ENCODE measurements at regions not wholly inside any gene's neighbourhood (a gene's known extent, or its start where the extent isn't known, plus 50 kb on each side); places are given as distances from the start of the nearest gene placed in this dataset.

- CTCF ChIA-PET, result no interaction called here
- DNase-seq (ENCODE audit: low spot score), result no peak
Observed at GRCh38 chr6:170053966-170054661, 236.8 kb downstream of the DLL1 start.

DNA sequence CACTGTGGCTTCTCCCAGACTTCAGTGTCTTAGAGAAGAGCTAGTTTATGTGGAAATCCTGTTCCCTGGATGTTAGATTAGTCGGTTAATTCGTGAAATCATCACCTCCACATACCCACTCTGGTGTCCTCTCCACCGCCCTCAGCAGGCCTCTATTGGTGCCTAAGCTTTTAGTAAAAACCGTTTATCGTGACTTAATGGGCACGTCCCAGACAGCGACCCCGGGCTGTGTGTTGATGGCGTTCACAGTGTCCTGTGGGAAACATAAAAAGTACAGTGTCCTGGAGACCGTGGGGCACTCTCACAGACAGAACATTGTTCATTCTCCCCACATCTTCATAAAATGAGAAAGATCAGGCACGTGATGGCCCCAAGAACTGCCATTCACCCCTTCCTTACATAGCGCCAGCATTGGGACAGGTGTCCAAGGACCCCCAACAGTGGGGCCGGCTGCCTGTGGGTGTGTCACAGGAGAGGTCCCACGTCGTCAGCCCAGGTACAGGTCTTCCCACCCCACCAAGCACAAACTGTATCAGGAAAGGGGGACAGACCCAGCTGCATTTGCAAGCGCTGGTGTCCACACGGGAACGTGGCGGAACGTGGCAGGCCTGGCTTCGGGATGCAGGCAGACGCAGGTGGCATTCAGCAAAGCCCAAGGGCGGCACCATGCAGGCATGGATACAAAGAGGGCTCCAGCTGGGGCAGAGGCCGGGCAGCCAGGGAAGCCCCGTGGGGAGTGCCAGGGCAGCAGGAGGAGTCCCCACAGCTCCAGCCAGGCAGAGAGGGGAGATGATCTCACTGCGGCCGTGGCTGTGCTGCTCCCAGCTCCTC lies 237.7 kb downstream of the DLL1 start:
- Histone ChIP-seq H3K4me3 (ENCODE audit: low read depth, low read length, poor library complexity, severe bottlenecking) (no peak overlapping the region), H3K27ac (ENCODE audit: low read depth, low read length, poor library complexity, severe bottlenecking) (no peak overlapping the region), H3K36me3 (ENCODE audit: insufficient read depth, low read length, poor library complexity, severe bottlenecking) (no peaks in the 10 kb centered on the region), H3K27me3 (replicated peaks; ENCODE audit: insufficient read depth, low read depth, low read length, poor library complexity) (no peaks in the 10 kb centered on the region), H3K9me3 (ENCODE audit: low read depth, low read length, poor library complexity, severe bottlenecking) (no peaks in the 10 kb centered on the region), H3K4me1 (ENCODE audit: insufficient read depth, low read length, poor library complexity, severe bottlenecking) (no peaks in the 10 kb centered on the region)
- no TSS peak for BruUV-seq (replicated peaks)
- TF ChIP-seq CTCF (conservative IDR thresholded peaks at IDR 0.05; ENCODE audit: low read depth, low read length) (no peak), EZH2 (IDR thresholded peaks at IDR 0.05; ENCODE audit: borderline replicate concordance, low read depth, low read length, poor library complexity, severe bottlenecking) (no peak)
- intact Hi-C loops (cut with micrococcal nuclease; ENCODE audit: unreplicated experiment), result no loop called here
- CTCF ChIA-PET, result no interaction called here
- POLR2A ChIA-PET (ENCODE audit: low non-redundant PET), result no interaction called here
- DNase-seq (ENCODE audit: low spot score), result no peak

More at GRCh38 chr6:170053966-170054661, 236.8 kb downstream of the DLL1 start:
- H3K9me3 ChIP-seq (ENCODE audit: low read depth, low read length, poor library complexity, severe bottlenecking), result no peaks in the 10 kb centered on the region
- no peak overlapping the region for H3K4me3 ChIP-seq (ENCODE audit: low read depth, low read length, poor library complexity, severe bottlenecking)
- no peaks in the 10 kb centered on the region for H3K27me3 ChIP-seq (replicated peaks; ENCODE audit: insufficient read depth, low read depth, low read length, poor library complexity)
- TF ChIP-seq CTCF (conservative IDR thresholded peaks at IDR 0.05; ENCODE audit: low read depth, low read length), result no peak
- TF ChIP-seq EZH2 (IDR thresholded peaks at IDR 0.05; ENCODE audit: borderline replicate concordance, low read depth, low read length, poor library complexity, severe bottlenecking), result no peak
- no peak overlapping the region for H3K27ac ChIP-seq (ENCODE audit: low read depth, low read length, poor library complexity, severe bottlenecking)
- no peaks in the 10 kb centered on the region for H3K36me3 ChIP-seq (ENCODE audit: insufficient read depth, low read length, poor library complexity, severe bottlenecking)
- intact Hi-C loops (cut with micrococcal nuclease; ENCODE audit: unreplicated experiment), result no loop called here
- POLR2A ChIA-PET (ENCODE audit: low non-redundant PET), result no interaction called here
- H3K4me1 ChIP-seq (ENCODE audit: insufficient read depth, low read length, poor library complexity, severe bottlenecking), result no peaks in the 10 kb centered on the region
- no TSS peak for BruUV-seq (replicated peaks)

GRCh38 chr6:170051229-170052172 lies 239.4 kb downstream of the DLL1 start:
- no peak for DNase-seq (ENCODE audit: low spot score)
- CTCF ChIA-PET, result no interaction called here
- no peaks in the 10 kb centered on the region for H3K9me3 ChIP-seq (ENCODE audit: low read depth, low read length, poor library complexity, severe bottlenecking)
- peaks cover 2% of the 10 kb centered on the region for H3K27me3 ChIP-seq (replicated peaks; ENCODE audit: insufficient read depth, low read depth, low read length, poor library complexity)
- POLR2A ChIA-PET (ENCODE audit: low non-redundant PET), result no interaction called here
- BruUV-seq (replicated peaks), result no TSS peak
- H3K36me3 ChIP-seq (ENCODE audit: insufficient read depth, low read length, poor library complexity, severe bottlenecking), result no peaks in the 10 kb centered on the region
- no peaks in the 10 kb centered on the region for H3K4me1 ChIP-seq (ENCODE audit: insufficient read depth, low read length, poor library complexity, severe bottlenecking)
- TF ChIP-seq CTCF (conservative IDR thresholded peaks at IDR 0.05; ENCODE audit: low read depth, low read length) (no peak), EZH2 (IDR thresholded peaks at IDR 0.05; ENCODE audit: borderline replicate concordance, low read depth, low read length, poor library complexity, severe bottlenecking) (no peak)
- no peak overlapping the region for H3K4me3 ChIP-seq (ENCODE audit: low read depth, low read length, poor library complexity, severe bottlenecking)
- no peak overlapping the region for H3K27ac ChIP-seq (ENCODE audit: low read depth, low read length, poor library complexity, severe bottlenecking)
- intact Hi-C loops (cut with micrococcal nuclease; ENCODE audit: unreplicated experiment), result no loop called here
